HL-60 (cell line): ENCODE measurements at regions not wholly inside any gene's neighbourhood (a gene's known extent, or its start where the extent isn't known, plus 50 kb on each side); places are given as distances from the start of the nearest gene placed in this dataset.

Experiments used
- GABPA ChIP-seq: IDR thresholded peaks from 2 replicates; pipeline ENCODE4 v1.6.1; 2012; ENCODE audit warnings: low read depth
- POLR2AphosphoS5 ChIP-seq: IDR thresholded peaks from 2 replicates; pipeline ENCODE4 v1.6.1; 2012; ENCODE audit warnings: low read depth
- REST ChIP-seq: IDR thresholded peaks from 2 replicates; pipeline ENCODE4 v1.6.1; 2012; ENCODE audit warnings: low read depth; ENCODE audit not compliant: insufficient replicate concordance
- TF ChIP-seq, protein P1 (sequence below): IDR thresholded peaks from one replicate; pipeline ENCODE4 v1.5.1; 2011; ENCODE audit warnings: low read length, control low read depth, inconsistent platforms; ENCODE audit not compliant: insufficient read depth

- TF ChIP-seq, protein P1, sequence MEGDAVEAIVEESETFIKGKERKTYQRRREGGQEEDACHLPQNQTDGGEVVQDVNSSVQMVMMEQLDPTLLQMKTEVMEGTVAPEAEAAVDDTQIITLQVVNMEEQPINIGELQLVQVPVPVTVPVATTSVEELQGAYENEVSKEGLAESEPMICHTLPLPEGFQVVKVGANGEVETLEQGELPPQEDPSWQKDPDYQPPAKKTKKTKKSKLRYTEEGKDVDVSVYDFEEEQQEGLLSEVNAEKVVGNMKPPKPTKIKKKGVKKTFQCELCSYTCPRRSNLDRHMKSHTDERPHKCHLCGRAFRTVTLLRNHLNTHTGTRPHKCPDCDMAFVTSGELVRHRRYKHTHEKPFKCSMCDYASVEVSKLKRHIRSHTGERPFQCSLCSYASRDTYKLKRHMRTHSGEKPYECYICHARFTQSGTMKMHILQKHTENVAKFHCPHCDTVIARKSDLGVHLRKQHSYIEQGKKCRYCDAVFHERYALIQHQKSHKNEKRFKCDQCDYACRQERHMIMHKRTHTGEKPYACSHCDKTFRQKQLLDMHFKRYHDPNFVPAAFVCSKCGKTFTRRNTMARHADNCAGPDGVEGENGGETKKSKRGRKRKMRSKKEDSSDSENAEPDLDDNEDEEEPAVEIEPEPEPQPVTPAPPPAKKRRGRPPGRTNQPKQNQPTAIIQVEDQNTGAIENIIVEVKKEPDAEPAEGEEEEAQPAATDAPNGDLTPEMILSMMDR = no peak
- TF ChIP-seq GABPA = no peak
- TF ChIP-seq POLR2AphosphoS5 = no peak
- TF ChIP-seq REST = no peak
Measured at GRCh38 chr2:217573571-217573970, 429.2 kb downstream of the TNS1 start.
